CD4-positive, alpha-beta T cell treated with Interleukin-6 for 4 hours (primary cell): ENCODE measurements at regions not wholly inside any gene's neighbourhood (a gene's known extent, or its start where the extent isn't known, plus 50 kb on each side); places are given as distances from the start of the nearest gene placed in this dataset.

Source experiments
- DNase-seq: peaks from one replicate; pipeline ENCODE4 v3.0.0-alpha.2; 2020; ENCODE audit warnings: mixed read lengths

DNA sequence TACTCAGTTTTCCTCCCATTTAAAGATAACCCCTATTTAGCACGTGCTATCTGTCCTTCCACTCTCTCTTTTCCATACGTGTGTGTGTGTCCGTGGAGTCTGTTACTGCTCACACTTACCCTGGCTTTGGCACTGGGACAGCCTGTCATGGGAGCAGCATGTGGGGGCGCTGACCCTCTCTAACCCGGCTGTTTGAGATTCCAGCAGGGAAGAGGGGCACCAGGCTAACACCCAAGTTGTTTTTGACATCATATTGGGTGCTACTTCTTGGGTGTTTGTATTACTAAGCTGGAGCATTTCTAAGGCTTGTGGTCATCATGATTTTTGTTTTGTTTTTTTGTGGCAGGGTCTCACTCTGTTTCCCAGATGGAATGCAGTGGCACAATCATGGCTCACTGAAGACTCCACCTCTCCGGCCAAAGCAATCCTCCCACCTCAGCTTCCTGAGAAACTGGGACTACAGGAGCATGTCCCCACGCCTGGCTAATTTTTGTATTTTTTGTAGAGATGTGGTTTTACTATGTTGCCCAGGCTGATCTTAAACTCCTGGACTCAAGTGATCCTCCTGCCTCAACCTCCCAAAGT lies 56.9 kb upstream of the SIMC1 start:
- no peak for DNase-seq

DNA sequence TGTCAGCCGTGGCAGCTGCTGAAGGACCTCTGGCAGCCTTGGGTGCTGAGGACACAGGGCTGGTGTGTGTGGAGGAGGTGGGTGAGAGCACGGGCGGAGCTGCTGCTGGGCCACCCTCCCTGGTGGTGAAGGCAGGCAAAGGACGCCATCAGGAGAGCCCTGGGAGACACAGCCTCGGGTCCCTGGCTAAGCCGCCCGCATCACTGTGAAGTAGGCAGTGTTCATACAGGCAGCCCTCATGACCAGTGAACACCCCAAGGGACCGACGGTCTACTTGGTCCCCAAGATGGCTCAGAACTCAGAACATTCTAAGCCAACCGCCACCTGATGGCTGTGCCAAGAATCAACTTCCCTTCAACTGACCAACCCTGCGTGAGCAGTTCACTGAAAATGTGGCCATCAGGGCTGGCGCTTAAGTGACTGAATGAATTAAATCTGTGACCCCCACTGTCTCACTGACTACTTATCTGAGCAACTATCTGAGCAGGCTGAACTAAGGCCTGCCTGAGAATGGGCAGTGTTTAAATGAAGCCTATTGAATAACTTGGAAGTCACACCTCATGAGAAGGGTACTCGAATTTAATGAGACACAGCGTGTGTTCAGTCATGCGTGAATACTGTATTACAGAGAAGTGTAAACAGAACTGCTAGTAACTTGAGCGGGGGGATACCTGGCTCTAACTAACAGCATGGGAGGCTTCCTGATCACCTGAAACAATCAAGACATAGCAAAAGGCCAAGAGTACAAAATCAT lies 54.7 kb upstream of the SIMC1 start:
- DNase-seq: no peak

DNA sequence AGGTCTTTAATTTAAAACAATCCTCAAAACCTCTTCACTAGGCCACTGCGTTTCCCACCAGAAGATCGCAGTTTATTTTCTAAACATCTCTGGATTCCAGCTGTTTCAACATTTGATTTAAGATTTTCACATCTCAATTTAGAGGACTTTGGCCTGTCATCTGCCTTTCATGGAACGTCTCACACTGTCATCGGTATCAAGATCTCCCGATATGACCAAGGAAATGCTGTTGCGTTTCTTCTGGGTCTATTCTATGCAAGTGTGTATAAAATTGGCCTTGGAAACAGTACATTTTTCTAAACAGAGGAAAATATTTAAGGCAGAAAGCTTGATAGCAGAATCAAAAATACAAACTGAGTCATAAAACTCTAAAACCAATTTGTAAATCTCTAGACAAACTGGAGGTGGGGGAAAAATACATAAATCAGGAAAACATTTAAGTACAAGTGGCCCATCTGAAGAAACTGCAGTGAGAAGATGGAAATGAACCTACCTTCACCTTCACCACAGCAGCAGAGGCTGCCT lies 53.6 kb upstream of the SIMC1 start:
- no peak for DNase-seq

DNA sequence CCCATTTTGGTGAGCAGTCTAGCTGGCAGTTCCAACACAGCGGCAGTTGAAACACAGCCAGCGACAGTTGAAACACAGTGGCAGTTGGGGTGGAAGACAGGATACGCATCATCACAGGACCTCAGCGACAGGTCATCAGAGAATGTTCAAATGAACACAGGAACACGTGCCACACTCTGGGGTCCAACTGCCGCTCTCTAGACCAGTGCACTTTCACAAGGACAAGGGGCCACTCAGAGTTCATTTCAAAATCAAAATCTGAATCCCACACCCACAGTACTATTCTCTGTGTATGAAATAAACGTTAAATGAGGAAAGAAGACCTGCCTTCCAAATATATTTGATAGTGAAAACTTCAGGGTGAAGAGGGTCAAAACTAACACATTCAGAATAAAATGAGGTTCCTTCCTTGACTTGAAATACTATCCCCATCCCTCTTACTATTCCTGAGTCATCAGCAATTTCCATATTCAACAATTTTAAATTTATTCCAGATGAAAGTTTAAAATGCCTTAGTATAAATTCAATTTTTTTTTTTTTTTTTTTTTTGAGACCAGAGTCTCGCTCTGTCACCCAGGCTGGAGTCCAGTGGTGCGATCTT lies 53.0 kb upstream of the SIMC1 start:
- DNase-seq: no peak

DNA sequence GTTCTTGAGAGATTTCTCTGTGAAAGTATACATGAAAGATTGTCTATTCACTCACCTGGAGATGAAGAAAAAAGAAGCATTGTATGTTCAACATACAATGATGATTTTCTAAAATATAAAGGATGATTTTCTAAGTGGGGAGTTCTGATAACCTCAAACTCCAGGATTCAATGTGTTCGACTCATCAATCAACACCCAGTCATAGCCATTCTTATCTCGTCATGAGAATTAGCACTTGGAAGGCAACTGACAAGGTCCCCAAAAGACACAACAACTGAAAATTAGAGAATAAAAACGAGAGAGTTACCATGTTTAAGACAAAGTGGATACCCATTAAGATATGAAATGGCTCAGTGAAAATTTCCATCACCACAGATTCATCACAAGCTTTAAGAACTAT lies 52.1 kb upstream of the SIMC1 start:
- no peak for DNase-seq

DNA sequence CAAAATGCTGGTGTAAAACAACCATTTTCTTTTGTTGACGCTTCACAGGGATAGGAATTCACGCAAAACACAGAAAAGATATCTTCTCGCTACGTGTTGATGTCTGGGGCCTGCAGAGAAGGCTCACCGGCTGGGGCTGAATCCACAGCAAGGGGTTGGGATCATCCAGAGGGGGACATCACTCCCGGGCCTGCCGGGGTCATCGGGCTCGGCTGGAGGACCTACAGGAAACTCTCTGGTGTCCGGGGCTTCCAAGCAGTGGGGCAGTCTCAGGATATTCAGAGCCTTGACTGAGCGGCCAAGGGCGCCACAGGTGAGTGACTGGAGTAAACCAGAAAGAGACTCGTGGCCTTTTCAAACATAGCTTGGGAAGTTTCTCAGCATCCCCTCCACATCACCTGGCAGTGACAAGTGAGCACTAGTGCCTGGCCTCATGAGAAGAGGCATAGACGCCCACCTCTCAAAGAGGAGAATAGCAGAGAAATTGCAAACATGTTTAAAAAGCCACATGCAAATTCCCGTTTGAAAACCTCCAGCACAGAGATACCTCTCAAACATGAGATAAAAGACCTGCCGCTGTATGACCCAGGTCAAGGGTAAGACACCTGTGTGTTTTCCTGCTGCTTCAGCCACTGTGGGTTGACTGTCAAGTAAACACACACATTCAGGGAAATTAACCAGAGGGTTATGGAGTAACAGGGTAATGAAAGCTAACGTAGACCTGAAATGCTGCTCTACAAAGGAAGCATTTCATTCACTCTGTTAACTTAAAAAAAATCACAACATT lies 50.8 kb upstream of the SIMC1 start:
- DNase-seq: no peak

DNA sequence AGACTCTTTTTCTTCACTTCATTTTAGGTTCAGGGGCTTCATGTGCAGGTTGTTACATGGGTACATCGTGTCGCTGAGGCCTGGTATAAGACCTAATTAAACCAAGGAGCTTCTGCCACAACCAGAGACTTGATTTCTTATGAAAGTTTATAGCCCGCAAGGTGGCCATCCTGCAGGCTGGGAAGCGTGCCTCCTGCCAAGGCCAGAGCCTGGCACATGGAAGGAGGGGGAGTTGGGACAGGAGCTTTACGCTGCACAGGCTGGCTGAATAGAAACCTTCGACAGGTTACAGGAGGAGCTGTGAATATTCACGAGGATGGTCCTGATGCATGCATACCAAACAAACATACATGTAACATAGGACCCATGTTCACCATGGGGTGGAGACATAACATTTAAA lies 50.1 kb upstream of the SIMC1 start:
- no peak for DNase-seq
